NCI-H82 (cell line): ENCODE measurements at regions not wholly inside any gene's neighbourhood (a gene's known extent, or its start where the extent isn't known, plus 50 kb on each side); places are given as distances from the start of the nearest gene placed in this dataset.

Source experiments
- DNase-seq: peaks from one replicate; lab custom pipeline; 2025; lab: John Stamatoyannopoulos, UW

- DNase-seq: no peak
Observed at GRCh38 chr1:198864695-198865094, 225.9 kb downstream of the PTPRC start.

GRCh38 chr1:198865319-198865718 lies 226.5 kb downstream of the PTPRC start:
- no peak for DNase-seq

- DNase-seq: no peak
Observed at GRCh38 chr1:198867182-198867581, 228.3 kb downstream of the PTPRC start.

- DNase-seq: peak; percentile 32
Observed at GRCh38 chr1:198873696-198874230, 234.9 kb downstream of the PTPRC start.

- DNase-seq: no peak
Observed at GRCh38 chr1:198876371-198876871, 237.6 kb downstream of the PTPRC start.

GRCh38 chr1:198878566-198878965 lies 239.7 kb downstream of the PTPRC start:
- DNase-seq: no peak

- DNase-seq: no peak
Observed at GRCh38 chr1:198879711-198880306, 241.0 kb downstream of the PTPRC start.

GRCh38 chr1:198880397-198880796 lies 241.6 kb downstream of the PTPRC start:
- no peak for DNase-seq

- no peak for DNase-seq
Observed at GRCh38 chr1:198880818-198881597, 242.2 kb downstream of the PTPRC start.

GRCh38 chr1:198883184-198883583 lies 244.3 kb downstream of the PTPRC start:
- no peak for DNase-seq

GRCh38 chr1:198887866-198888265 lies 249.0 kb downstream of the PTPRC start:
- DNase-seq: no peak

- DNase-seq: no peak
Observed at GRCh38 chr1:198888379-198888943, 249.6 kb downstream of the PTPRC start.

- no peak for DNase-seq
Observed at GRCh38 chr1:198889101-198889500, 250.3 kb downstream of the PTPRC start.

GRCh38 chr1:198889749-198890148 lies 250.9 kb downstream of the PTPRC start:
- no peak for DNase-seq

GRCh38 chr1:198890214-198890930 lies 251.5 kb downstream of the PTPRC start:
- no peak for DNase-seq

GRCh38 chr1:198892065-198892464 lies 253.2 kb downstream of the PTPRC start:
- peak; percentile 41 for DNase-seq

- DNase-seq: no peak
Observed at GRCh38 chr1:198893141-198893540, 254.3 kb downstream of the PTPRC start.

GRCh38 chr1:198893763-198894444 lies 255.1 kb downstream of the PTPRC start:
- DNase-seq: no peak

GRCh38 chr1:198901266-198901665 lies 262.4 kb downstream of the PTPRC start:
- no peak for DNase-seq

GRCh38 chr1:198902655-198903054 lies 263.8 kb downstream of the PTPRC start:
- DNase-seq: no peak

GRCh38 chr1:198903203-198903602 lies 264.4 kb downstream of the PTPRC start:
- DNase-seq: peak; percentile 58

- DNase-seq: no peak
Observed at GRCh38 chr1:198903621-198904020, 264.8 kb downstream of the PTPRC start.
